ENCODE measurements at regions not wholly inside any gene's neighbourhood (a gene's known extent, or its start where the extent isn't known, plus 50 kb on each side); places are given as distances from the start of the nearest gene placed in this dataset.

DNA sequence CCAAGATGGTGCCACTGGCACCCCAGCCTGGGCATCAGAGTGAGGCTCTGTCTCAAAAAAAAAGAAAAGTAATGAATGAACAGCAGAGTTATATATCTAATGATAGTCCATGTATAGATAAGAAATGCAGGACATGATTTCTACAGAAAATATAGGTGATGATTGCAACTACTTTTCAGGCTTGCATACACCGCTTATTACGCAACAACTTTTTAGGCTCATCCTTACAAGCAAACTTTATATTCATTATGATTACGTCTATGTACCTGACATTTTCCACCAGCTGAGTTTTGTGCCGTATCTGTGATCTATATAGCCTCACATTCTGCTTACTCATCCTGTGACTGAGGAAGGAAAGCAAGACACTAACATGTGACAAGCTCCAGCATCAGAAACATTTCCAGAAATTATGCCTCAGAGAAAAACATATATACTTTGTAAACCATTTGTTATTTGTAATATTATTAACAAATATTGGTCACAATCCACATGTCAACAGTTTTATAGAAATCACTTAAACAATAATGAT lies 906.3 kb downstream of the ZPLD1 start:
- DNase-seq (ENCODE audit: low read depth, low spot score) = no peak

GRCh38 chr3:103342205-103342731 lies 907.5 kb downstream of the ZPLD1 start:
- no peak for DNase-seq (ENCODE audit: low read depth, low spot score)

DNA sequence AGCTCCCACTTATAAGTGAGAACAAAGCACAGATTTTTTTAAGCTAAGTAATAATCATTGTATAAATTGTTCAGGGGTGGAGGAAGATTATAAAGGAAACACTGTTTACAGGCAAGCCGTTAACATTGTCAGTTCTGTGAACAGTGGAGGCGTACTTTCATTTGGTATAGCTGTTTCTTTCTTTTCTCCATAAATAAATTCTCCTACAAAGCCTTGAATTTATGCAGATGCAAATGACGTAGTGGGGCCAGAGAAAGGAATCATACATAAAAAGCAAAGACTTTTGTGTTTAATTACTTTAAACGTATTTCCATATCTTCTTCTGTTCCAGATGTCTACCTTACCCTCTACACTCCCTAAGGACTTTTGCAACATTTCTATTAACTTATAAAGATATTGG lies 914.9 kb downstream of the ZPLD1 start:
- no peak for DNase-seq (ENCODE audit: low read depth, low spot score)

DNA sequence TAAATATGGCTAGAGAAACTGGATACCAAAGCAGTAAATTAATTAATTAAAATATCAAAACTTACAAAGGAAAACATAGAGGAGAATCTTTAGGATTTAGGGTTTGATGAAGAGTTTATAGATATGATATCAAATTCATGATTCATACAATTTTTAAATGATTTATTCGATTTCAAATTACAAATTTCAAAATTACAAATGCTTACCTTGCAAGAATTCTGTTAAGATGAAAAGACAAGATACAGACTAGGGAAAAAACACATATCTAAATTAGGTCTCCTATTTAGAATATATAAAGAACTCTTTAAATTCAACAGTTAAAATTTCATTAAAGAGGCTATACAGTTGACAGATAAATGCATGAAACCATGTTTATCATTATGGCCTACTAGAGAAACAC lies 930.7 kb downstream of the ZPLD1 start:
- no peak for DNase-seq (ENCODE audit: low read depth, low spot score)

DNA sequence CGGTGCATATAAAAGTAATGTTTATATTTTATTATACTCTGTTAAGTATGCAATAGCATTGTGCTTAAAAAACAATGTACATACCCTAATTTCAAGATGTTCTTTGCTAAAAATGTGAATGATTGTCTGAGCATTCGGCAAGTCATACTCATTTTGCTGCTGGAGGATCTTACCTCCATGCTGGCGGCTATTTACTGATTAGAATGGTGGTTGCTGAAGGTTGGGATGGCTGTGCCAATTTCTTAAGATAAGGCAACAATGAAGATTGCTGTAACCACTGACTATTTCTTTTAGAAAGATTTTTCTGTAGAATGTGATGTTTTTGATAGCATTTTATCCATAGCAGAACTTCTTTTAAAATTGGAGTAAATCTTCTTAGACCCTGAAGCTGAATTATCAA lies 932.7 kb downstream of the ZPLD1 start:
- DNase-seq (ENCODE audit: low read depth, low spot score) = no peak

- no peak for DNase-seq (ENCODE audit: low read depth, low spot score)
These were observed 936.6 kb downstream of the ZPLD1 start for GRCh38 chr3:103371411-103371810.

DNA sequence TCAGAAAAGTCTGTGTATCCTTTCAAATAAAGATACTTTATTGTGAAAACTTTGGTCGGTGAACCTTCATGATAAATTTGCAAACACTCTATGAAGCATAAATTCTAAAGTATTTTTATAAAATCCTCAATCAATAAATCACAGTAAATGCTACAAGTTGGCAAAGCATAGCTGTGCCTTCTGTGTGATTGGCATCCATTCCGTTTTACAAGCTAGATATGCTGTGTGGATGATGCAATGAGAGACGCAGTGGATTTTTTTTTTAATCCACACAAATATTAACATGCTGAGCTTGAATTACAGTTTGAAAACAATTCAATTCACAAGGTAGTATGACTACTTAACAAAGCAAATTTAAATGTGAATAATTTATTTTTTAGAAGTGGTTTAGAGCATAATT lies 937.2 kb downstream of the ZPLD1 start:
- no peak for DNase-seq (ENCODE audit: low read depth, low spot score)

DNA sequence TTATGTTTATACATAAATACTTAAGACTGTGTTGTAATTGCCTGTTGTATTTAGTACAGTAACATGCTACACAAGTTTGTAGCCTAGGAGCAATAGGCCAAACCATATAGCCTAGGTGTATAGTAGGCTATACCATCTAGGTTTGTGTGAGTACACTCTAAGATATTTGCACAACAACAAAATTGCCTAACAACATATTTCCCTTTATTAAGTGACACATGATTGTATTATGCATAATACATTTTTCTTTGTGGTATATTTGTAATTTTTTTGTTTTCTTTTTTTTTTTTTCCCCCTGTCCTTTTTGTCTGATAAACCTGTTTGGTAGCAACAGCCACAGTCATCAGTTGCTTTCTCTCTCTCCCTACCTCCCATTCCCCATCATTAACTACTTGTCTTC lies 945.6 kb downstream of the ZPLD1 start:
- no peak for DNase-seq (ENCODE audit: low read depth, low spot score)

DNA sequence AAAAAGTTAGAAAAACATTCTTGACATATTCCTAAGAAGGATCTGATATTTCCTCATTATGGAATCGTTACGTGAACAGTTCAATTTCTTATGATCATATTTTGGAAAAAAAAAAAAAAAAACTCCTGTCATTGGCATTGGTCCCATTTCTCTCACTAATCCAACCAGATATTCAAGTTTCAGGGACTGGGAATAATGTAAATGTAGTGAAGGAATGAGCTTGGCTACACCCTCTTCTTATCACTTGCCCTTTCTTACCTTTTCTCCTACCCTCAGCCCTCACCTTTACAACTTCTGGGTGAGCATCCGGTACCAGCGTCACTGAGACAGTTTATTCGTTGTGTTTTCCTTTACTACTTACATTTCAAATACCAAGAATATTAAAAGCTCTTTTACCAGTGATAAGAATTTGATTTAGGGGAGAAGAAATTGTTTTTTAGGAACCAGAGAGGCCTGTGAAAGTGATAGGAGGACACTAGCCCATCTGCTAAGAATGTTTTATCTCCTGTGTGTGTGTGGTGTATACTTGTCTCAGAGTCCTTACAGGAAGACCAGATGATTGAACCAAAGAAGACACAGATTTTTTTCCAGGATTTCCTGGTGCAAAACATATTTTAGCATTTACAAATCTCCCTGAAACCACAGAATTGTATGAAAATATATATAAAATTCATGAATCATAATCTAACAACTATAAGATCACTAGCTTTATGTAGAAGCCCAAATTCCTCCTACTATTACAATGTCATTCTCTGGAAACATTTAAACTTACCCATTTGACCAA lies 946.7 kb downstream of the ZPLD1 start:
- no peak for DNase-seq (ENCODE audit: low read depth, low spot score)

DNA sequence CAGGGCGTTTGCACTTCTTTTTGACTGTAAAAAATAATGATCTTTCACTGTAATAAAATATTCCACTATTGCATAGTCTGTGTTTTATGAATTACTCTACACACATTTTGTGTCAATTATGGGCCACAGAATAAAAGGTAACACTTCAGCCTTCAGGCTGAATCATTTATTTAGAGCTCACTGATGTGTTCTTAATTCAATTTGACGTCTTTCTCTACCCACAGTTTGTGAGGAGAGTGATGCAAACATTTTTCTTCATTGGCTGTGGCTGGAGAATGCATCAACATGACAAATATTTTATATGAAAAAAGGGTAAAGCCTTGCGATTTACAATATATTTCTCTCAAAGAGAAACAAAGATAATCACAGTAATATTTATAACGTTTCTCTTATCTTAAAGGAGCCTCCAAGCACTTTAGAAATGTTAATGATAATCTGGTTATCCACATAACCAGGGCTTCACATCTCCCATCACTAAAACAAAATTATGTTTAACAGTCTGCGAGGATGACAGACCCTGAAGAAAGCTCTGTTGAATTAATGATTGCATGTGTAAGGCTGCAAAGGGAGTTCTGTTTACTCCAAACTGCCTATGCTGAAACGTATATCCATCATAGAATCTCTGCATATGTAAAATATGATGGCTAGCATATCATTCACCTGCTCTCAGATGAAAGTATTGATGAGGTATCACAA lies 951.3 kb downstream of the ZPLD1 start:
- DNase-seq (ENCODE audit: low read depth, low spot score) = no peak

DNA sequence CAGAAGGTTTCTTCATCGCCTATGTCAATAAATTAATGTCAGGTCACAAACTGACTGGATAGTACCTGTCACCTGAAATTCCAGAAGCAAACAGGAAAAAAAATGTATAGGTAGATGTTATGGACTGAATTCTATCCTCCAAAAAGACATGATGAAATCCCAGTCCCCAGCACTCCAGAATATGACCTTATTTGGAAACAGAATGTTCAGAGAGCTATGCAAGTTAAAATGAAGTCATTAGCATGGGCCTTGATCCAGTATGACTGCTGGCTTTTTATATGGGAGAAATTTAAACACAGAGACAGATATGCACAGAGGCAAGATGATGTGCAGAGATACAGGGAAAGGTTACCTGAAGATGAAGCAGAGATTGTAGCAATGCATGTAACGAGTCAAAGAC lies 953.4 kb downstream of the ZPLD1 start:
- no peak for DNase-seq (ENCODE audit: low read depth, low spot score)

GRCh38 chr3:103389356-103389755 lies 954.5 kb downstream of the ZPLD1 start:
- no peak for DNase-seq (ENCODE audit: low read depth, low spot score)

DNA sequence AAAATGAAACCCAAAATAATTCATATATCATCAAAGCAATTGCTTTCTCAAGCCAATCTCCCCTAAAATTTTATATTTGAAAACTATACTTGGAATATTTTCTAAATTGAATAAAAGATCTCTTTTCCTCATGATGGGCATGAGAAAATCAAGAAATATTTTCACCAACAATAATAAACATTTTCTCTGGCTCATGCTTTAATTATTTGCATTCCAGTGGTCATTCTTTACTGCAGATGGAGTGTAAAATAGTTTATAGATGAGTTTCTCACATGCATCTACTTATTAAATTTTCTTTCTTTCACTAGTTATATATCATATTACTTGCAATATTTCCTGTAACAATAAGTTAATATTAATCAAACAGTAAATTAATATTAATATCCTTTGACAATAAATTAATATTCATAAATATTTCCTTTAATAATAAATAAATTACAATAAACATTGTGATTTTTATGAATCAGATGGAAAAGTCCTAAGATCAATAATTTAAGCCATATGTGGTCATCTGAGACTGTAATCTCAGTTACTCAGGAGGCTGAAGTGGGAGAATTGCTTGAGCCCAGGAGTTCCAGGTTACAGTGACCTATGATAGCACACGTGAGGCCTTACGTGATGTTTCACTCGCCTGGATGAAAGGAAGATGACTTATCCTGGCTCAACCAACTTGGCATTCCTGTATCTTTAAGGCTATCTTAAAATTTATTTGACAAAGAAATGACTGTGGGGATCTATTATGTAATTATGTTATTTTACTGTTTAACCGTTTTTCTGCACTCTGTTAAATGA lies 958.8 kb downstream of the ZPLD1 start:
- DNase-seq (ENCODE audit: low read depth, low spot score) = no peak

DNA sequence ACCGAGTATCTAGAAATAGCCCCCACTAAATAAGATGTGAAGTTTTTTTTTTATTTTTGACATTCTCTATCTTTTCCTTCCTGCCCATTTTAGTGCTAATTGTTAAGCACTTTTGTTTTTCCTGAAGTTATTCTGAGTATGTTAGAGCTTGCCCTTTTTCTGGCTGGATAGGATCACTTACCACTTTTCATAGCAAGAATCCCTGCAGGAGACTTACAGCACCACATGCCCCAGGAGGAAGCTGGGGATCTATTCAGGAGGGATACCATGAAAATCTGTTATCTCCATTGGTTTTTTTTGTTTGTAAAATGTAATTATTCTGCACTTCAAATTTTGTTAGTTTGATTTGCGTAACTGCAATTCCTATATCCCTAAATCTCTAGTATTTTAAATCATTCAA lies 968.4 kb downstream of the ZPLD1 start:
- DNase-seq (ENCODE audit: low read depth, low spot score) = no peak

GRCh38 chr3:103406320-103406850 lies 971.6 kb downstream of the ZPLD1 start:
- no peak for DNase-seq (ENCODE audit: low read depth, low spot score)

DNA sequence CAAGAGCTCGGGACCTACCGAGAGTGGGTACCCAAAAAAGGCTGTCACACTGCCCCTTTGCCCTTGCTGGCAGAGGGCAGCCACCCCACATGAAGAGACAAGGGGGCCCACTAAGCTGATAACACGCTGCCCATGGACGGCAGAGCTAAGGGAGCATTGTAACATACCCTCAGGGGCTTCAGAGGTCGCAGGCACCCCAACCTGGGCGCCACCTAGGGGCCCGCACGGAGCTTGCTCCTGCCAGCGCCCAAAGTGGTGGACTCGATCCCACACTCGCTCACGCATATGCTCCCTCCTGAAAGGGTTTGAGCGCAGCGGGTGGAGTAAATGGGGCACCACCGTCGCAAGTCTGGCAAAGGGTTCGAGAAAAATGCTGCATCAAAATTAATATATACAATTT lies 975.4 kb downstream of the ZPLD1 start:
- no peak for DNase-seq (ENCODE audit: low read depth, low spot score)

- DNase-seq (ENCODE audit: low read depth, low spot score) = no peak
These were observed 986.6 kb downstream of the ZPLD1 start for GRCh38 chr3:103421460-103421859.

- no peak for DNase-seq (ENCODE audit: low read depth, low spot score)
These were observed 1003.1 kb downstream of the ZPLD1 start for GRCh38 chr3:103437883-103438282.

- no peak for DNase-seq (ENCODE audit: low read depth, low spot score)
These were observed 1005.9 kb downstream of the ZPLD1 start for GRCh38 chr3:103440539-103441203.

GRCh38 chr3:103446953-103447629 lies 1012.3 kb downstream of the ZPLD1 start:
- no peak for DNase-seq (ENCODE audit: low read depth, low spot score)

DNA sequence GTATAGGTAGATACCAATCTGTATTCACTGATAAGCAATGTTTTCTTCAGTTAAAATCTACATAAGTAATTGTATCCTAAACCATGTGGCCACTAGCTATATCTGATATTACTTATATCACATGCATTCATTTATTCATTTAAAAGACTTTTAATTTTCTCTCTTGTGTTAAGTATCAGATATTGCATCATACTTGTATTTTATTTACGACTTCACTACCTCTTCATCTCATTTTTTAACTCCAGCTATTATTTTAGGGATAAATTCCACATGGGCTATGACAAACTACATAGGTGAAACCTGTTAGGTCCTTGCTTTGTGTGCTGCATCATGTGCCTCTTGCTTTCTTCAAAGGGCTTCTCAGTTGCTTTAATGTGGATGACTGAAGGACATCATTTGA lies 1018.3 kb downstream of the ZPLD1 start:
- no peak for DNase-seq (ENCODE audit: low read depth, low spot score)

All from smooth muscle cell of the brain vasculature (primary cell).